ENCODE measurements at regions not wholly inside any gene's neighbourhood (a gene's known extent, or its start where the extent isn't known, plus 50 kb on each side); places are given as distances from the start of the nearest gene placed in this dataset.

- DNase-seq, result no peak
Observed at GRCh38 chr3:35565048-35565447, 74.3 kb upstream of the ARPP21 start.

Measured in stimulated activated CD4-positive, alpha-beta T cell treated with anti-CD3 and anti-CD28 coated beads, Interleukin-15, amount 100 ng/mL, for 24 hours (primary cell).